Ovary (tissue), 7 donors: ENCODE measurements at regions not wholly inside any gene's neighbourhood (a gene's known extent, or its start where the extent isn't known, plus 50 kb on each side); places are given as distances from the start of the nearest gene placed in this dataset.
"Not testable (repeated sequence)": the region's sequence is repeated elsewhere in the genome, so short reads cannot be mapped to it uniquely, and the experiment has no call there.

ENCODE experiments used
- DNase-seq, 5 donors: peaks; one replicate each; pipeline ENCODE4 v3.0.0-alpha.2; 2019 to 2020
- H3K27ac ChIP-seq, 2 donors: fragments of 200-600 bp; one replicate each; pipeline versions ENCODE4 v1.5.1 to v1.8.0; 2019 to 2022
- H3K27me3 ChIP-seq: fragments of 200-600 bp; one replicate; pipeline ENCODE4 v1.8.0; 2022
- H3K36me3 ChIP-seq: fragments of 200-600 bp; sonication (generic); one replicate; pipeline ENCODE4 v1.5.1; 2019
- H3K4me1 ChIP-seq: one replicate; pipeline ENCODE4 v1.8.1; 2013; ENCODE audit warnings: mild to moderate bottlenecking, moderate library complexity; ENCODE audit not compliant: insufficient read depth
- H3K4me3 ChIP-seq: fragments of 200-600 bp; sonication (generic); one replicate; pipeline ENCODE4 v1.5.1; 2017
- H3K9me3 ChIP-seq, 2 donors: fragments of 200-600 bp in 1 of 2; sonication (generic) in 1 of 2; one replicate each; pipeline versions ENCODE4 v1.5.1 to v1.8.1; 2013 to 2019; ENCODE audit warnings: mild to moderate bottlenecking in 1 of 2, moderate library complexity in 1 of 2
- CTCF ChIP-seq, 3 donors: fragments of 450-650 bp in 2 of 3; fragments of 200-600 bp in 1 of 3; IDR thresholded peaks; one replicate each; pipeline versions ENCODE4 v1.5.1 to v1.8.0; 2016 to 2022; ENCODE audit warnings: antibody characterized with exemption in 3 of 3, mild to moderate bottlenecking in 1 of 3
- EP300 ChIP-seq: sonication (generic); formaldehyde crosslinking; IDR thresholded peaks from one replicate; pipeline ENCODE4 v1.6.1; 2017; ENCODE audit warnings: antibody characterized with exemption
- POLR2A ChIP-seq: fragments of 450-650 bp; IDR thresholded peaks from one replicate; pipeline ENCODE4 v1.6.1; 2017; ENCODE audit warnings: antibody characterized with exemption, mild to moderate bottlenecking, moderate library complexity
- WGBS, 3 donors: extraction: QIAGEN DNeasy Blood & Tissue Kit in 1 of 3; methylation state at CpG; one replicate each; pipeline versions ENCODE4 v1.1.5 to v1.1.7; 2013 to 2017; 5-methylcytosine and 5-hydroxymethylcytosine counted together
- intact Hi-C, 4 donors: fragments of 100-400 bp; cut with DNase I; formaldehyde crosslinking; loops; one replicate each; pipeline versions ENCODE4 v1.11.0 to v1.15.1; 2022 to 2023
- donor health status: DM: no; HTN: no; CAD: no; lungs with moderate emphysema.
- donor health status: DM: no; HTN: no; CAD: no.
- donor health status: Bipolar disorder and iron deficiency.
- donor health status: DM: no; HTN: no; CAD: no.
- donor health status: DM: yes; HTN: yes; CAD: no.

GRCh38 chr3:118671192-118671591 is 363.5 kb downstream of the IGSF11 start:
- WGBS, 3 donors: 60 to 72% (median 65%) methylated on average over 2 of the region's 2 CpGs
- Histone ChIP-seq H3K4me1 (no peaks in the 10 kb centered on the region), H3K27me3 (no peaks in the 10 kb centered on the region), H3K27ac (no peak overlapping the region), H3K36me3 (no peaks in the 10 kb centered on the region), H3K4me3 (no peak overlapping the region), H3K9me3 (no peaks in the 10 kb centered on the region)
- intact Hi-C loops: no loop called here
- DNase-seq: no peak
- TF ChIP-seq CTCF (IDR thresholded peaks at IDR 0.05): no peak
- TF ChIP-seq POLR2A: no peak
- no peak for TF ChIP-seq EP300

- Histone ChIP-seq H3K27me3 (no peaks in the 10 kb centered on the region), H3K36me3 (no peaks in the 10 kb centered on the region), H3K9me3 (no peaks in the 10 kb centered on the region), H3K4me1 (no peaks in the 10 kb centered on the region), H3K4me3 (no peak overlapping the region), H3K27ac (no peak overlapping the region)
- 87 to 91% (median 90%) methylated on average over 2 of the region's 2 CpGs for WGBS, 3 donors
- TF ChIP-seq CTCF (IDR thresholded peaks at IDR 0.05) (no peak), EP300 (no peak)
- DNase-seq: no peak
- intact Hi-C loops: no loop called here
Measured at GRCh38 chr3:118675305-118675704, 359.3 kb downstream of the IGSF11 start.

- H3K4me1 ChIP-seq, DNase-seq, H3K27me3 ChIP-seq, intact Hi-C loops, H3K4me3 ChIP-seq, H3K9me3 ChIP-seq, H3K36me3 ChIP-seq, H3K27ac ChIP-seq: not testable (repeated sequence)
Measured at GRCh38 chr3:118678663-118679062, 356.0 kb downstream of the IGSF11 start.

- WGBS, 3 donors: 48 to 63% (median 57%) methylated on average over 2 of the region's 2 CpGs
- H3K36me3 ChIP-seq: no peaks in the 10 kb centered on the region
- TF ChIP-seq POLR2A (no peak), CTCF (IDR thresholded peaks at IDR 0.05) (no peak), EP300 (no peak)
- DNase-seq: no peak
- no peaks in the 10 kb centered on the region for H3K4me1 ChIP-seq
- H3K4me3 ChIP-seq: no peak overlapping the region
- H3K9me3 ChIP-seq: no peaks in the 10 kb centered on the region
- no peak overlapping the region for H3K27ac ChIP-seq
- intact Hi-C loops: no loop called here
- H3K27me3 ChIP-seq: no peaks in the 10 kb centered on the region
Measured at GRCh38 chr3:118682921-118683320, 351.7 kb downstream of the IGSF11 start.

- Histone ChIP-seq H3K4me1 (no peaks in the 10 kb centered on the region), H3K9me3 (no peaks in the 10 kb centered on the region), H3K4me3 (no peak overlapping the region), H3K36me3 (no peaks in the 10 kb centered on the region), H3K27me3 (no peaks in the 10 kb centered on the region), H3K27ac (no peak overlapping the region)
- intact Hi-C loops: no loop called here
- DNase-seq: no peak
- TF ChIP-seq POLR2A (no peak), CTCF (IDR thresholded peaks at IDR 0.05) (no peak), EP300 (no peak)
- WGBS, 3 donors: 85 to 92% (median 89%) methylated on average over 6 of the region's 6 CpGs
Measured at GRCh38 chr3:118683636-118684035, 351.0 kb downstream of the IGSF11 start.
